GM12864 (cell line): ENCODE measurements at regions not wholly inside any gene's neighbourhood (a gene's known extent, or its start where the extent isn't known, plus 50 kb on each side); places are given as distances from the start of the nearest gene placed in this dataset.
"Not testable (repeated sequence)": the region's sequence is repeated elsewhere in the genome, so short reads cannot be mapped to it uniquely, and the experiment has no call there.

Experiments
- DNase-seq: peaks from one replicate; pipeline ENCODE4 v3.0.0-alpha.2; 2011; ENCODE audit warnings: low read depth
- H3K4me3 ChIP-seq: 2 replicates; pipeline ENCODE4 v1.5.1; 2011; ENCODE audit warnings: mild to moderate bottlenecking, low read depth, low read length, control low read depth
- CTCF ChIP-seq: IDR thresholded peaks from 2 replicates; pipeline ENCODE4 v1.5.1; 2011; ENCODE audit warnings: low read depth, mild to moderate bottlenecking, moderate library complexity, low read length, control low read depth, inconsistent platforms; ENCODE audit errors: missing control alignments

DNA sequence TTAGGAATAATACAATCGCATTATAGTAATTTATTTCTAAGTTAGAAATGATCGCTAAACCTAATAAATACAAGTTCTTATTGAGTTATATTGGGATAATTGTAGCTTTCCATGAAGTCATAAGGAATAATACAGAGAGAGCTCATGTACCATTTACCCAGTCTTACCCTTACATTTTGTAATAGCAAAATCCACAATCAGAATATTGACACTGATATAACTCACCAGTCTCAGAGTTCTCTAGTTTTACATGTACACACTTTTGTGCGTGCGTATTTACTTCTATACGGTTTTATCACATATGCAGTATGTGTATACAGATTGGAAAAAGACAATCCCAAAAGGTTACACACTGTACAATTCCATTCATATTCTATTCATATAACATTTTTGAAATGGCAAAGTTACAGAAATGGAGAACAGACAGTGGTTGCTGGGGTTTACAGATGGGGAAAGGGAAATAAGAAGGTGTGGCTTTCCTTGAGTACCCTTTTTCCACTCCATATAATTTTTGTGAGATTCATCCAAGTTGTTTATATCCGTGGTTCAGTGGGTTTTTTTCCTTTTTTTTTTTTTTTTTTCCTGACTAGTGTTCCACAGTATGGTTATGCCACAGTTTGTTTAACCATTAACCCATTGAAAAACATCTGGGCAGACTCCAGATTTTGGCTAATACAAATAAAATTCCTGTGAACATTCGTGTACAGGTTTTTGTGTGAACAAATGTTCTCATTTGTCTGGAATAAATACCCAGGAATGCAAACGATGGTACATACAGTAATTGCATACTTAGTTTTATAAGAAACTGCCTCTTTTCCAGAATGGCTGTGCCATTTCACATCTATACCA is 117.2 kb downstream of the HNMT start:
- no peak overlapping the region for H3K4me3 ChIP-seq
- no peak for TF ChIP-seq CTCF
- no peak for DNase-seq

- no peak for DNase-seq
- no peak overlapping the region for H3K4me3 ChIP-seq
- TF ChIP-seq CTCF = no peak
These were observed 119.9 kb downstream of the HNMT start for GRCh38 chr2:138084206-138084605.

GRCh38 chr2:138085441-138085840 is 121.2 kb downstream of the HNMT start:
- DNase-seq, H3K4me3 ChIP-seq: not testable (repeated sequence)

DNA sequence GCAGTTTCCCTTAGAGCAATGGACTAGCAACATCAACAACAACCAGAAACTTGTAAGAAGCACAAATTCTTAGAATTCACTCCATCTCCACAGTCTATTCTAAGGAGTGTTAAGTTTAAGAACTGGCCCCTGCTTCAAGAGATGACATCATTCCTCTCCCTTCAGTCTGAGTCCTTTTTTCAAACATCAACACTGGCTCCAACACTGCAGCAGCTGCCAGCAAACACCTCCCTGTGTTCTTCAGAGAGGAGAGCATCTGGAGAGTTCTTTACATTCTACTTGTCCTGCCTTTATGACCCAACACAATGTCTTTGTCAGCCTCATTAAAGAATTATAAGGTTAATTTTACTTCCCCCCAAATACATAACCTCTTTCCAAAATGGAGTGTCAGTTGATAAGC is 122.3 kb downstream of the HNMT start:
- no peak for DNase-seq
- H3K4me3 ChIP-seq = no peak overlapping the region
- TF ChIP-seq CTCF = no peak

GRCh38 chr2:138087751-138088593 is 123.7 kb downstream of the HNMT start:
- no peak for DNase-seq
- no peak overlapping the region for H3K4me3 ChIP-seq
- TF ChIP-seq CTCF = no peak

DNA sequence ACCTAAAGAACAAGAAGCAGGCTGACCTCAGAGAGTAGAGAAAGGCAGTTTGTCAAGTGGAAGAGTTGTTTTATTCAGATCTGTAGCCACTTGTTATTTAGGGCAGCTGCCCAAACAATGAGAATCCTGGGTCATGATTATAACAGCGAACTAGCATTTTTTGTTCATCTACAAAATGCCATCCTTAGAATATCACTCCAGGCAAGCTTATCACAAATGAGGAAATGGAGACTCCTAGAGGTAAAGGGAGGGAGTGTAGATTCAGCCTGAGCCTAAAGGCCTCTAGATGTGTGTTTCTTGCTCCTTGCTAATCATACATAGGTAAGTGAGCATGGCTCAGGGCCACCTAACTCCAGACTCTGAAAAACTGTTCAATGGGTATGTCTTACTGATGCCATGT is 126.1 kb downstream of the HNMT start:
- H3K4me3 ChIP-seq = no peak overlapping the region
- TF ChIP-seq CTCF = peak; percentile 55
- DNase-seq = no peak

GRCh38 chr2:138093455-138093854 is 129.2 kb downstream of the HNMT start:
- no peak for DNase-seq
- TF ChIP-seq CTCF = no peak
- no peak overlapping the region for H3K4me3 ChIP-seq
